GM12878 (cell line): ENCODE measurements at regions not wholly inside any gene's neighbourhood (a gene's known extent, or its start where the extent isn't known, plus 50 kb on each side); places are given as distances from the start of the nearest gene placed in this dataset.

ENCODE experiments used
- ATF2 ChIP-seq: IDR thresholded peaks from 2 replicates; pipeline ENCODE4 v1.6.1; 2012; ENCODE audit warnings: low read length, inconsistent platforms
- KAT2A ChIP-seq: conservative IDR thresholded peaks from 2 replicates; pipeline ENCODE4 v1.6.1; 2011; ENCODE audit warnings: low read depth, low read length; ENCODE audit not compliant: control insufficient read depth

- TF ChIP-seq ATF2 (no peak), KAT2A (no peak)
Observed at GRCh38 chr4:134078230-134078914, 123.2 kb downstream of the PABPC4L start.
